Mesothelial cell of epicardium (in vitro differentiated cells): ENCODE measurements at regions not wholly inside any gene's neighbourhood (a gene's known extent, or its start where the extent isn't known, plus 50 kb on each side); places are given as distances from the start of the nearest gene placed in this dataset.

Experiments used
- DNase-seq, 2 experiments: peaks; one replicate each; pipeline ENCODE4 v3.0.0; 2021; ENCODE audit warnings: low spot score in 2 of 2; ENCODE audit not compliant: unreplicated experiment in 2 of 2
- H3K27ac Mint-ChIP-seq: 2 replicates; pipeline ENCODE4 v1.8.0; 2021; ENCODE audit warnings: mixed read lengths
- H3K27me3 Mint-ChIP-seq: 2 replicates; pipeline ENCODE4 v1.8.0; 2021; ENCODE audit warnings: low read depth, mixed read lengths
- H3K36me3 Mint-ChIP-seq: 2 replicates; pipeline ENCODE4 v1.8.0; 2021; ENCODE audit warnings: mixed read lengths
- H3K4me1 Mint-ChIP-seq: 2 replicates; pipeline ENCODE4 v1.8.0; 2021; ENCODE audit warnings: mixed read lengths
- H3K4me3 Mint-ChIP-seq: 2 replicates; pipeline ENCODE4 v1.8.0; 2021; ENCODE audit warnings: mild to moderate bottlenecking, moderate library complexity, mixed read lengths
- H3K9me3 Mint-ChIP-seq: 2 replicates; pipeline ENCODE4 v1.8.0; 2021; ENCODE audit warnings: mixed read lengths
- CTCF ChIP-seq: fragments of 200-600 bp; sonication (generic); IDR thresholded peaks from one replicate; pipeline ENCODE4 v1.5.0; 2021; ENCODE audit warnings: antibody characterized with exemption; ENCODE audit not compliant: unreplicated experiment

- peaks cover 2% of the 10 kb centered on the region for H3K36me3 Mint-ChIP-seq
These were observed 136.1 kb upstream of the LIPC start for GRCh38 chr15:58295637-58296215.

GRCh38 chr15:58296276-58296675 lies 135.5 kb upstream of the LIPC start:
- no peak for TF ChIP-seq CTCF

More at GRCh38 chr15:58295637-58296215, 136.1 kb upstream of the LIPC start:
- no peak overlapping the region for H3K27ac Mint-ChIP-seq
- no peak overlapping the region for H3K4me3 Mint-ChIP-seq
- no peak for TF ChIP-seq CTCF
- no peaks in the 10 kb centered on the region for H3K4me1 Mint-ChIP-seq
- no peaks in the 10 kb centered on the region for H3K27me3 Mint-ChIP-seq
- DNase-seq, result no peak
- H3K9me3 Mint-ChIP-seq, result peaks cover 35% of the 10 kb centered on the region

GRCh38 chr15:58297639-58298038 lies 134.2 kb upstream of the LIPC start:
- Mint-ChIP-seq H3K9me3 (peaks cover 25% of the 10 kb centered on the region), H3K27ac (no peak overlapping the region), H3K36me3 (peaks cover 2% of the 10 kb centered on the region), H3K27me3 (no peaks in the 10 kb centered on the region), H3K4me1 (no peaks in the 10 kb centered on the region), H3K4me3 (no peak overlapping the region)
- no peak for TF ChIP-seq CTCF
- no peak for DNase-seq

More at GRCh38 chr15:58296276-58296675, 135.5 kb upstream of the LIPC start:
- Mint-ChIP-seq H3K9me3 (peaks cover 35% of the 10 kb centered on the region), H3K27me3 (no peaks in the 10 kb centered on the region), H3K4me3 (no peak overlapping the region), H3K27ac (no peak overlapping the region), H3K4me1 (no peaks in the 10 kb centered on the region), H3K36me3 (peaks cover 2% of the 10 kb centered on the region)
- DNase-seq, result no peak

GRCh38 chr15:58298879-58299850 lies 132.6 kb upstream of the LIPC start:
- Mint-ChIP-seq H3K4me1 (no peaks in the 10 kb centered on the region), H3K9me3 (peaks cover 24% of the 10 kb centered on the region), H3K27ac (no peak overlapping the region), H3K4me3 (no peak overlapping the region), H3K36me3 (peaks cover 2% of the 10 kb centered on the region), H3K27me3 (no peaks in the 10 kb centered on the region)
- no peak for TF ChIP-seq CTCF
- no peak for DNase-seq

- no peak for TF ChIP-seq CTCF
- Mint-ChIP-seq H3K4me3 (no peak overlapping the region), H3K4me1 (peaks cover 9% of the 10 kb centered on the region)
These were observed 129.0 kb upstream of the LIPC start for GRCh38 chr15:58302832-58303231.

More at GRCh38 chr15:58302832-58303231, 129.0 kb upstream of the LIPC start:
- peaks cover 4% of the 10 kb centered on the region for H3K9me3 Mint-ChIP-seq
- no peaks in the 10 kb centered on the region for H3K36me3 Mint-ChIP-seq
- no peak overlapping the region for H3K27ac Mint-ChIP-seq
- DNase-seq, result no peak
- no peaks in the 10 kb centered on the region for H3K27me3 Mint-ChIP-seq
